HG03457 (cell line): ENCODE measurements at regions not wholly inside any gene's neighbourhood (a gene's known extent, or its start where the extent isn't known, plus 50 kb on each side); places are given as distances from the start of the nearest gene placed in this dataset.
"Not testable (repeated sequence)": the region's sequence is repeated elsewhere in the genome, so short reads cannot be mapped to it uniquely, and the experiment has no call there.

Experiments
- ATAC-seq: cut with Tn5 transposase; IDR thresholded peaks from one replicate; pipeline ENCODE4 v1.9.1; 2021; ENCODE audit warnings: moderate number of reproducible peaks; ENCODE audit not compliant: unreplicated experiment

GRCh38 chr13:67996101-67996500, 766.0 kb upstream of the PCDH9 start:
- no peak for ATAC-seq

- ATAC-seq, result no peak
Measured at GRCh38 chr13:67990868-67991267, 760.7 kb upstream of the PCDH9 start.

- no peak for ATAC-seq
Measured at GRCh38 chr13:67986234-67986633, 756.1 kb upstream of the PCDH9 start.

GRCh38 chr13:67977066-67977465, 746.9 kb upstream of the PCDH9 start:
- no peak for ATAC-seq

- no peak for ATAC-seq
Measured at GRCh38 chr13:67971291-67971690, 741.2 kb upstream of the PCDH9 start.

- no peak for ATAC-seq
Measured at GRCh38 chr13:67967031-67967430, 736.9 kb upstream of the PCDH9 start.

GRCh38 chr13:67966065-67966464, 735.9 kb upstream of the PCDH9 start:
- no peak for ATAC-seq

- no peak for ATAC-seq
Measured at GRCh38 chr13:67964986-67965385, 734.9 kb upstream of the PCDH9 start.

GRCh38 chr13:67964091-67964490, 734.0 kb upstream of the PCDH9 start:
- no peak for ATAC-seq

- no peak for ATAC-seq
Measured at GRCh38 chr13:67961331-67961730, 731.2 kb upstream of the PCDH9 start.

GRCh38 chr13:67951431-67951830, 721.3 kb upstream of the PCDH9 start:
- ATAC-seq, result no peak

- no peak for ATAC-seq
Measured at GRCh38 chr13:67950603-67951002, 720.5 kb upstream of the PCDH9 start.

- no peak for ATAC-seq
Measured at GRCh38 chr13:67946131-67946530, 716.0 kb upstream of the PCDH9 start.

GRCh38 chr13:67943116-67943515, 713.0 kb upstream of the PCDH9 start:
- ATAC-seq, result no peak

GRCh38 chr13:67935626-67936025, 705.5 kb upstream of the PCDH9 start:
- ATAC-seq, result no peak

- no peak for ATAC-seq
Measured at GRCh38 chr13:67934617-67935330, 704.6 kb upstream of the PCDH9 start.

- no peak for ATAC-seq
Measured at GRCh38 chr13:67932991-67933390, 702.9 kb upstream of the PCDH9 start.

GRCh38 chr13:67917291-67917987, 687.3 kb upstream of the PCDH9 start:
- no peak for ATAC-seq

- ATAC-seq, result no peak
Measured at GRCh38 chr13:67916650-67917049, 686.5 kb upstream of the PCDH9 start.

GRCh38 chr13:67914535-67914934, 684.4 kb upstream of the PCDH9 start:
- ATAC-seq, result no peak

- not testable (repeated sequence) for ATAC-seq
Measured at GRCh38 chr13:67902960-67903359, 672.8 kb upstream of the PCDH9 start.

GRCh38 chr13:67880916-67881315, 650.8 kb upstream of the PCDH9 start:
- ATAC-seq, result no peak

- no peak for ATAC-seq
Measured at GRCh38 chr13:67878376-67878775, 648.2 kb upstream of the PCDH9 start.
